ENCODE measurements at regions not wholly inside any gene's neighbourhood (a gene's known extent, or its start where the extent isn't known, plus 50 kb on each side); places are given as distances from the start of the nearest gene placed in this dataset.

GRCh38 chr1:220983877-220984635 lies 104.8 kb downstream of the HLX start:
- DNase-seq, result no peak

- no peak for DNase-seq
Measured at GRCh38 chr1:220990427-220991339, 111.4 kb downstream of the HLX start.

- DNase-seq, result no peak
Measured at GRCh38 chr1:220991506-220991905, 112.3 kb downstream of the HLX start.

GRCh38 chr1:220991959-220992704 lies 112.9 kb downstream of the HLX start:
- DNase-seq, result no peak

GRCh38 chr1:220992705-220993052 lies 113.4 kb downstream of the HLX start:
- no peak for DNase-seq

GRCh38 chr1:220994671-220995070 lies 115.4 kb downstream of the HLX start:
- DNase-seq, result no peak

- no peak for DNase-seq
Measured at GRCh38 chr1:220997791-220998190, 118.5 kb downstream of the HLX start.

- DNase-seq, result no peak
Measured at GRCh38 chr1:220999872-221000863, 120.9 kb downstream of the HLX start.

- no peak for DNase-seq
Measured at GRCh38 chr1:221001167-221001566, 121.9 kb downstream of the HLX start.

- no peak for DNase-seq
Measured at GRCh38 chr1:221002601-221003000, 123.4 kb downstream of the HLX start.

GRCh38 chr1:221011145-221011544 lies 131.9 kb downstream of the HLX start:
- DNase-seq, result no peak

- DNase-seq, result no peak
Measured at GRCh38 chr1:221012120-221012519, 132.9 kb downstream of the HLX start.

- no peak for DNase-seq
Measured at GRCh38 chr1:221013691-221014660, 134.7 kb downstream of the HLX start.

GRCh38 chr1:221015159-221015790 lies 136.0 kb downstream of the HLX start:
- DNase-seq, result no peak

GRCh38 chr1:221016751-221017150 lies 137.5 kb downstream of the HLX start:
- DNase-seq, result no peak

- DNase-seq, result no peak
Measured at GRCh38 chr1:221018414-221018813, 139.2 kb downstream of the HLX start.

- no peak for DNase-seq
Measured at GRCh38 chr1:221022331-221022730, 143.1 kb downstream of the HLX start.

- DNase-seq, result no peak
Measured at GRCh38 chr1:221023482-221023881, 144.2 kb downstream of the HLX start.

- no peak for DNase-seq
Measured at GRCh38 chr1:221025501-221025900, 146.3 kb downstream of the HLX start.

GRCh38 chr1:221025956-221026355 lies 146.7 kb downstream of the HLX start:
- DNase-seq, result no peak
